HG03439 (cell line): ENCODE measurements at regions not wholly inside any gene's neighbourhood (a gene's known extent, or its start where the extent isn't known, plus 50 kb on each side); places are given as distances from the start of the nearest gene placed in this dataset.

ENCODE experiments used
- ATAC-seq: cut with Tn5 transposase; IDR thresholded peaks from one replicate; pipeline ENCODE4 v1.9.1; 2021; ENCODE audit warnings: mild to moderate bottlenecking, moderate library complexity; ENCODE audit not compliant: unreplicated experiment

- ATAC-seq = no peak
These were observed 207.2 kb upstream of the ADARB2 start for GRCh38 chr10:1944487-1944886.

- ATAC-seq = no peak
These were observed 205.2 kb upstream of the ADARB2 start for GRCh38 chr10:1942478-1942877.

GRCh38 chr10:1939016-1939415 is 201.7 kb upstream of the ADARB2 start:
- no peak for ATAC-seq

- no peak for ATAC-seq
These were observed 201.0 kb upstream of the ADARB2 start for GRCh38 chr10:1938317-1938716.

- ATAC-seq = no peak
These were observed 198.6 kb upstream of the ADARB2 start for GRCh38 chr10:1935912-1936311.

GRCh38 chr10:1933215-1933614 is 195.9 kb upstream of the ADARB2 start:
- no peak for ATAC-seq

GRCh38 chr10:1932692-1933094 is 195.4 kb upstream of the ADARB2 start:
- ATAC-seq = no peak

GRCh38 chr10:1928606-1929005 is 191.3 kb upstream of the ADARB2 start:
- ATAC-seq = no peak

- no peak for ATAC-seq
These were observed 186.7 kb upstream of the ADARB2 start for GRCh38 chr10:1923998-1924397.

GRCh38 chr10:1923586-1923985 is 186.3 kb upstream of the ADARB2 start:
- no peak for ATAC-seq

GRCh38 chr10:1920941-1921340 is 183.6 kb upstream of the ADARB2 start:
- no peak for ATAC-seq

GRCh38 chr10:1920127-1920526 is 182.8 kb upstream of the ADARB2 start:
- no peak for ATAC-seq

GRCh38 chr10:1911771-1912170 is 174.4 kb upstream of the ADARB2 start:
- no peak for ATAC-seq

- ATAC-seq = no peak
These were observed 166.7 kb upstream of the ADARB2 start for GRCh38 chr10:1903982-1904381.

GRCh38 chr10:1896153-1896552 is 158.8 kb upstream of the ADARB2 start:
- no peak for ATAC-seq

GRCh38 chr10:1895691-1896090 is 158.4 kb upstream of the ADARB2 start:
- no peak for ATAC-seq

GRCh38 chr10:1894912-1895311 is 157.6 kb upstream of the ADARB2 start:
- ATAC-seq = no peak

- no peak for ATAC-seq
These were observed 156.6 kb upstream of the ADARB2 start for GRCh38 chr10:1893941-1894340.

- no peak for ATAC-seq
These were observed 148.7 kb upstream of the ADARB2 start for GRCh38 chr10:1886039-1886438.

- no peak for ATAC-seq
These were observed 145.4 kb upstream of the ADARB2 start for GRCh38 chr10:1882728-1883127.

GRCh38 chr10:1882180-1882579 is 144.9 kb upstream of the ADARB2 start:
- no peak for ATAC-seq

- ATAC-seq = no peak
These were observed 144.3 kb upstream of the ADARB2 start for GRCh38 chr10:1881636-1882035.

GRCh38 chr10:1874533-1874932 is 137.2 kb upstream of the ADARB2 start:
- ATAC-seq = no peak
